Nephron progenitor cell (in vitro differentiated cells): ENCODE measurements at regions not wholly inside any gene's neighbourhood (a gene's known extent, or its start where the extent isn't known, plus 50 kb on each side); places are given as distances from the start of the nearest gene placed in this dataset.

Experiments used
- DNase-seq: peaks from one replicate; pipeline ENCODE4 v3.0.0; 2021
- H3K27ac Mint-ChIP-seq: 2 replicates; pipeline ENCODE4 v1.8.0; 2021; ENCODE audit warnings: mild to moderate bottlenecking, moderate library complexity, mixed read lengths
- H3K27me3 Mint-ChIP-seq: 2 replicates; pipeline ENCODE4 v1.8.0; 2021; ENCODE audit warnings: mild to moderate bottlenecking, low read depth, mixed read lengths; ENCODE audit not compliant: poor library complexity
- H3K36me3 Mint-ChIP-seq: 2 replicates; pipeline ENCODE4 v1.8.0; 2021; ENCODE audit warnings: low read depth, mixed read lengths
- H3K4me1 Mint-ChIP-seq: 2 replicates; pipeline ENCODE4 v1.8.0; 2021; ENCODE audit warnings: mixed read lengths
- H3K4me3 Mint-ChIP-seq: 2 replicates; pipeline ENCODE4 v1.8.0; 2021; ENCODE audit warnings: mild to moderate bottlenecking, moderate library complexity, mixed read lengths
- H3K9me3 Mint-ChIP-seq: 2 replicates; pipeline ENCODE4 v1.8.0; 2021; ENCODE audit warnings: mild to moderate bottlenecking, moderate library complexity, mixed read lengths
- TF ChIP-seq, protein P1 (sequence below): fragments of 200-600 bp; sonication (generic); IDR thresholded peaks from 2 replicates; pipeline ENCODE4 v1.5.0; 2021; ENCODE audit warnings: antibody characterized with exemption

GRCh38 chr2:12831016-12831415 is 114.3 kb downstream of the TRIB2 start:
- no peaks in the 10 kb centered on the region for H3K9me3 Mint-ChIP-seq
- no peak overlapping the region for H3K27ac Mint-ChIP-seq

GRCh38 chr2:12834239-12834638 is 117.5 kb downstream of the TRIB2 start:
- TF ChIP-seq, protein P1, sequence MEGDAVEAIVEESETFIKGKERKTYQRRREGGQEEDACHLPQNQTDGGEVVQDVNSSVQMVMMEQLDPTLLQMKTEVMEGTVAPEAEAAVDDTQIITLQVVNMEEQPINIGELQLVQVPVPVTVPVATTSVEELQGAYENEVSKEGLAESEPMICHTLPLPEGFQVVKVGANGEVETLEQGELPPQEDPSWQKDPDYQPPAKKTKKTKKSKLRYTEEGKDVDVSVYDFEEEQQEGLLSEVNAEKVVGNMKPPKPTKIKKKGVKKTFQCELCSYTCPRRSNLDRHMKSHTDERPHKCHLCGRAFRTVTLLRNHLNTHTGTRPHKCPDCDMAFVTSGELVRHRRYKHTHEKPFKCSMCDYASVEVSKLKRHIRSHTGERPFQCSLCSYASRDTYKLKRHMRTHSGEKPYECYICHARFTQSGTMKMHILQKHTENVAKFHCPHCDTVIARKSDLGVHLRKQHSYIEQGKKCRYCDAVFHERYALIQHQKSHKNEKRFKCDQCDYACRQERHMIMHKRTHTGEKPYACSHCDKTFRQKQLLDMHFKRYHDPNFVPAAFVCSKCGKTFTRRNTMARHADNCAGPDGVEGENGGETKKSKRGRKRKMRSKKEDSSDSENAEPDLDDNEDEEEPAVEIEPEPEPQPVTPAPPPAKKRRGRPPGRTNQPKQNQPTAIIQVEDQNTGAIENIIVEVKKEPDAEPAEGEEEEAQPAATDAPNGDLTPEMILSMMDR, result no peak
- no peaks in the 10 kb centered on the region for H3K27me3 Mint-ChIP-seq
- no peak overlapping the region for H3K27ac Mint-ChIP-seq
- no peaks in the 10 kb centered on the region for H3K9me3 Mint-ChIP-seq
- H3K4me1 Mint-ChIP-seq, result no peaks in the 10 kb centered on the region
- no peak for DNase-seq
- no peak overlapping the region for H3K4me3 Mint-ChIP-seq
- H3K36me3 Mint-ChIP-seq, result no peaks in the 10 kb centered on the region

More at GRCh38 chr2:12831016-12831415, 114.3 kb downstream of the TRIB2 start:
- DNase-seq, result no peak
- TF ChIP-seq, protein P1, result no peak
- H3K36me3 Mint-ChIP-seq, result no peaks in the 10 kb centered on the region
- peaks cover 2% of the 10 kb centered on the region for H3K4me1 Mint-ChIP-seq
- no peak overlapping the region for H3K4me3 Mint-ChIP-seq
- no peaks in the 10 kb centered on the region for H3K27me3 Mint-ChIP-seq

GRCh38 chr2:12835733-12836132 is 119.0 kb downstream of the TRIB2 start:
- Mint-ChIP-seq H3K4me1 (no peaks in the 10 kb centered on the region), H3K4me3 (no peak overlapping the region), H3K27ac (no peak overlapping the region), H3K36me3 (no peaks in the 10 kb centered on the region), H3K27me3 (no peaks in the 10 kb centered on the region), H3K9me3 (no peaks in the 10 kb centered on the region)
- TF ChIP-seq, protein P1, result no peak
- no peak for DNase-seq

DNA sequence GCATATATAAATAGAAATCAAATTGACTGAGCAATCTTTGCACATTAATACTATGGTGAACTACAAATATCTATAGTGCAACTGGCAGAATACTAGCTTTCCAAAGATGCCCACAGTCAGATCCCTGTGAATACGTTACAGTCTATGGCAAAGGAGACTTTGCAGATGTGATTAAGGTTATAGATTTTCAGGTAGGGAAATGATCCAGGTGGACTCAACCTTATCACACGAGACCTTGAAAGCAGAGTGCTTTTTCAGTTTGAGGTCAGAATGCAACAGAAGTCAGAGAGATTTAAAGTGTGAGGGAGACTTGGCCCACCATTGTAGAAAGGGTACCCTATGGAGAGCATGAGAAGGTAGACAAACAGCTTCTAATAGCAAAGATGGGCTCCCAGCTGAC is 122.6 kb downstream of the TRIB2 start:
- TF ChIP-seq, protein P1, result no peak
- Mint-ChIP-seq H3K9me3 (no peaks in the 10 kb centered on the region), H3K36me3 (no peaks in the 10 kb centered on the region), H3K4me3 (no peak overlapping the region), H3K27ac (no peak overlapping the region), H3K4me1 (no peaks in the 10 kb centered on the region), H3K27me3 (no peaks in the 10 kb centered on the region)
- DNase-seq, result no peak

DNA sequence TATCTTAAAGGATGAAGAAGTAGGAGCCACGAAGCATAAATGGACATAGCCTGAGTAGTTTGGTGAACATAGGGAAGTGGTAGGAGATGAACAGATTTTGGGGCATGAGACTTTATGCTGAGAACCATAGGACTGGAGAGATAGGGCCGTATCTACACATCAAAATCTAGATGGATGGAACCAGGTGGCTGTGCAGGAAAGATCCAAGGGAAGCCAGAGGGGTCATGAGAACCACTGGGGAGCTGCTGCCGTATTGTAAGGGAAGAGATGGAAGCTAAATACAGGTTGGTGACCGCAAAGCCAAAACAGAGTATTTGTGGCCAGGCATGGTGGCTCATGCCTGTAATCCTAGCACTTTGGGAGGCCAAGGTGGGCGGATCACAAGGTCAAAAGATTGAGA is 124.3 kb downstream of the TRIB2 start:
- Mint-ChIP-seq H3K9me3 (no peaks in the 10 kb centered on the region), H3K4me1 (no peaks in the 10 kb centered on the region), H3K4me3 (no peak overlapping the region), H3K36me3 (no peaks in the 10 kb centered on the region), H3K27ac (no peak overlapping the region), H3K27me3 (no peaks in the 10 kb centered on the region)
- TF ChIP-seq, protein P1, result no peak
- DNase-seq, result no peak

DNA sequence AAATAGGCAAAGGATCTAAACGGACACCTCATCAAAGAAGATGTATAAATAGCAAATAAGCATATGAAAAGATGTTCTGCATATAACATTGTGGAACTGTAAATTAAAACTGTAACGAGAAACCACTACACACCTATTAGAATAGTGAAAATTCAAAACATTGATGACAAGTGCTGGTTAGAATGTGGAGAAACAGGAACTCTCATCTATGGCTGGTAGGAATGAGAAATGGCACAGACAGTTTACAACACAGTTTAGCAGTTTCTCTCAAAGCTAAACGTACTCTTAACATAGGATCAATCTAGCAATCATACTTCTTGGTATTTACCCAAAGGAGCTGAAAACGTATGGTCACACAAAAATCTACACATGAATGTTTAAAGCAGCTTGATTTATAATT is 126.2 kb downstream of the TRIB2 start:
- no peaks in the 10 kb centered on the region for H3K36me3 Mint-ChIP-seq
- no peaks in the 10 kb centered on the region for H3K27me3 Mint-ChIP-seq
- no peak for DNase-seq
- TF ChIP-seq, protein P1, result no peak
- H3K4me3 Mint-ChIP-seq, result no peak overlapping the region
- H3K27ac Mint-ChIP-seq, result no peak overlapping the region
- H3K9me3 Mint-ChIP-seq, result no peaks in the 10 kb centered on the region
- no peaks in the 10 kb centered on the region for H3K4me1 Mint-ChIP-seq
